Neutrophil (primary cell): ENCODE measurements at regions not wholly inside any gene's neighbourhood (a gene's known extent, or its start where the extent isn't known, plus 50 kb on each side); places are given as distances from the start of the nearest gene placed in this dataset.
"Not testable (repeated sequence)": the region's sequence is repeated elsewhere in the genome, so short reads cannot be mapped to it uniquely, and the experiment has no call there.

Source experiments
- H3K27ac ChIP-seq: fragments of 200-600 bp; sonication (generic); 2 replicates; pipeline ENCODE4 v1.5.1; 2016; ENCODE audit warnings: mild to moderate bottlenecking, moderate library complexity
- H3K27me3 ChIP-seq: fragments of 200-600 bp; sonication (generic); 2 replicates; pipeline ENCODE4 v1.6.0; 2016; ENCODE audit warnings: mild to moderate bottlenecking
- H3K36me3 ChIP-seq: fragments of 200-600 bp; sonication (generic); 2 replicates; pipeline ENCODE4 v1.5.1; 2017
- H3K4me1 ChIP-seq, 2 experiments: fragments of 200-600 bp in 1 of 2; sonication (generic) in 1 of 2; 1 replicate in 1 of 2; 2 replicates in 1 of 2; pipeline versions ENCODE4 v1.5.1 to v1.6.1; 2013 to 2016; ENCODE audit warnings: low read depth in 1 of 2, low read length in 1 of 2, mild to moderate bottlenecking in 1 of 2, moderate library complexity in 1 of 2; ENCODE audit not compliant: control insufficient read depth in 1 of 2, insufficient read depth in 1 of 2
- H3K4me3 ChIP-seq, 2 experiments: fragments of 200-600 bp in 1 of 2; sonication (generic) in 1 of 2; 1 replicate in 1 of 2; 2 replicates in 1 of 2; pipeline ENCODE4 v1.5.1; 2013 to 2016; ENCODE audit warnings: low read depth in 1 of 2, low read length in 1 of 2, mild to moderate bottlenecking in 1 of 2, moderate library complexity in 1 of 2
- H3K9me3 ChIP-seq: fragments of 200-600 bp; sonication (generic); 2 replicates; pipeline ENCODE4 v1.5.1; 2016
- CTCF ChIP-seq: fragments of 200-600 bp; sonication (generic); IDR thresholded peaks from 2 replicates; pipeline ENCODE4 v1.5.1; 2016; ENCODE audit warnings: antibody characterized with exemption

- Histone ChIP-seq H3K27me3 (no peaks in the 10 kb centered on the region), H3K4me1 (no peaks in the 10 kb centered on the region), H3K27ac (no peak overlapping the region), H3K9me3 (no peaks in the 10 kb centered on the region), H3K4me3 (no peak overlapping the region), H3K36me3 (no peaks in the 10 kb centered on the region)
- TF ChIP-seq CTCF = no peak
Measured at GRCh38 chr4:141352909-141353525, 132.3 kb downstream of the ZNF330 start.

- Histone ChIP-seq H3K4me3 (no peak overlapping the region), H3K36me3 (no peaks in the 10 kb centered on the region), H3K27ac (no peak overlapping the region), H3K9me3 (no peaks in the 10 kb centered on the region), H3K27me3 (no peaks in the 10 kb centered on the region), H3K4me1 (no peaks in the 10 kb centered on the region)
- TF ChIP-seq CTCF = no peak
Measured at GRCh38 chr4:141356321-141356962, 135.7 kb downstream of the ZNF330 start.

- H3K27ac ChIP-seq = no peak overlapping the region
- no peaks in the 10 kb centered on the region for H3K36me3 ChIP-seq
- no peaks in the 10 kb centered on the region for H3K4me1 ChIP-seq
- TF ChIP-seq CTCF = no peak
- no peaks in the 10 kb centered on the region for H3K9me3 ChIP-seq
- no peak overlapping the region for H3K4me3 ChIP-seq
- no peaks in the 10 kb centered on the region for H3K27me3 ChIP-seq
Measured at GRCh38 chr4:141356963-141357335, 136.3 kb downstream of the ZNF330 start.

- not testable (repeated sequence) for H3K9me3 ChIP-seq, H3K4me1 ChIP-seq, H3K36me3 ChIP-seq, H3K27ac ChIP-seq, H3K27me3 ChIP-seq, H3K4me3 ChIP-seq
Measured at GRCh38 chr4:141368241-141368640, 147.5 kb downstream of the ZNF330 start.

GRCh38 chr4:141371206-141371605 is 150.5 kb downstream of the ZNF330 start:
- Histone ChIP-seq H3K4me3 (no peak overlapping the region), H3K27ac (no peak overlapping the region), H3K4me1 (no peaks in the 10 kb centered on the region), H3K27me3 (no peaks in the 10 kb centered on the region), H3K9me3 (peaks cover 7% of the 10 kb centered on the region), H3K36me3 (no peaks in the 10 kb centered on the region)
- no peak for TF ChIP-seq CTCF

- TF ChIP-seq CTCF = no peak
- H3K4me3 ChIP-seq = no peak overlapping the region
- no peaks in the 10 kb centered on the region for H3K9me3 ChIP-seq
- no peaks in the 10 kb centered on the region for H3K27me3 ChIP-seq
- H3K36me3 ChIP-seq = no peaks in the 10 kb centered on the region
- no peak overlapping the region for H3K27ac ChIP-seq
- no peaks in the 10 kb centered on the region for H3K4me1 ChIP-seq
Measured at GRCh38 chr4:141375855-141376254, 155.2 kb downstream of the ZNF330 start.
